Gastrocnemius medialis (tissue), 4 donors: ENCODE measurements at regions not wholly inside any gene's neighbourhood (a gene's known extent, or its start where the extent isn't known, plus 50 kb on each side); places are given as distances from the start of the nearest gene placed in this dataset.

Source experiments
- ATAC-seq, 2 donors: fragments of 150-250 bp; one replicate each; pipeline ENCODE4 v1.9.1; 2016
- DNase-seq, 2 donors: peaks; one replicate each; pipeline ENCODE4 v3.0.0-alpha.2; 2019
- H3K27ac ChIP-seq, 4 donors: fragments of 200-600 bp; sonication (generic); 1 replicate in 1 of 4; 2 replicates in 3 of 4; pipeline ENCODE4 v1.5.1; 2016 to 2018; ENCODE audit warnings: mild to moderate bottlenecking in 2 of 4, moderate library complexity in 1 of 4
- H3K27me3 ChIP-seq, 3 donors: fragments of 200-600 bp; sonication (generic) in 2 of 3; 1 replicate in 1 of 3; 2 replicates in 2 of 3; pipeline versions ENCODE4 v1.5.1 to v1.6.0; 2016 to 2019; ENCODE audit warnings: mild to moderate bottlenecking in 1 of 3, moderate library complexity in 1 of 3
- H3K36me3 ChIP-seq, 2 donors: fragments of 200-600 bp; sonication (generic) in 1 of 2; one replicate each; pipeline ENCODE4 v1.5.1; 2017 to 2018
- H3K4me1 ChIP-seq, 2 donors: fragments of 200-600 bp; sonication (generic) in 1 of 2; one replicate each; pipeline ENCODE4 v1.5.1; 2016 to 2017; ENCODE audit warnings: mild to moderate bottlenecking in 2 of 2
- H3K4me3 ChIP-seq, 4 donors: fragments of 200-600 bp; sonication (generic) in 3 of 4; 1 replicate in 1 of 4; 2 replicates in 3 of 4; pipeline ENCODE4 v1.5.1; 2016 to 2019; ENCODE audit warnings: mild to moderate bottlenecking in 2 of 4
- H3K9me3 ChIP-seq, 3 donors: fragments of 200-600 bp; sonication (generic) in 2 of 3; 1 replicate in 1 of 3; 2 replicates in 2 of 3; pipeline ENCODE4 v1.5.1; 2016 to 2019
- CTCF ChIP-seq, 5 experiments: fragments of 450-650 bp in 3 of 5; fragments of 200-600 bp in 2 of 5; sonication (generic) in 2 of 5; IDR thresholded peaks in 4 of 5; conservative IDR thresholded peaks in 1 of 5; 1 replicate in 4 of 5; 2 replicates in 1 of 5; pipeline ENCODE4 v1.5.1; 2016 to 2019; ENCODE audit warnings: antibody characterized with exemption in 5 of 5, mild to moderate bottlenecking in 3 of 5, moderate library complexity in 3 of 5
- POLR2A ChIP-seq, 2 donors: fragments of 450-650 bp; IDR thresholded peaks; one replicate each; pipeline ENCODE4 v1.6.1; 2017; ENCODE audit warnings: antibody characterized with exemption in 2 of 2, mild to moderate bottlenecking in 2 of 2, moderate library complexity in 2 of 2
- in situ Hi-C, 4 donors: fragments of 200-750 bp; cut with MboI; loops; one replicate each; pipeline versions ENCODE4 v1.15.0 to v1.8.0; 2017; ENCODE audit warnings: low sequenced_read_pairs in 4 of 4
- intact Hi-C: fragments of 100-400 bp; cut with DNase I; formaldehyde crosslinking; loops from one replicate; pipeline ENCODE4 v1.15.1; 2023; ENCODE audit warnings: low total_unique reads

- no peak overlapping the region for H3K4me3 ChIP-seq
- no peaks in the 10 kb centered on the region for H3K4me1 ChIP-seq
- in situ Hi-C loops (no loop called here), intact Hi-C loops (no loop called here)
- no peaks in the 10 kb centered on the region for H3K27me3 ChIP-seq
- no peak overlapping the region for H3K27ac ChIP-seq
- DNase-seq (no peak), ATAC-seq (no peak)
- TF ChIP-seq POLR2A (IDR thresholded peaks at IDR 0.05) (no peak), CTCF (IDR thresholded peaks at IDR 0.05 in 4 of 5, conservative IDR thresholded peaks at IDR 0.05 in 1 of 5) (no peak)
- H3K9me3 ChIP-seq: no peaks in the 10 kb centered on the region
- no peaks in the 10 kb centered on the region for H3K36me3 ChIP-seq
Observed at GRCh38 chr4:144906181-144906925, 191.6 kb downstream of the ANAPC10 start.

GRCh38 chr4:144910723-144911122 lies 187.3 kb downstream of the ANAPC10 start:
- ATAC-seq (no peak), DNase-seq (no peak)
- Histone ChIP-seq H3K27ac (no peak overlapping the region), H3K4me1 (no peaks in the 10 kb centered on the region), H3K4me3 (no peak overlapping the region), H3K36me3 (no peaks in the 10 kb centered on the region), H3K9me3 (no peaks in the 10 kb centered on the region), H3K27me3 (no peaks in the 10 kb centered on the region)
- in situ Hi-C loops (no loop called here), intact Hi-C loops (no loop called here)
- no peak for TF ChIP-seq POLR2A (IDR thresholded peaks at IDR 0.05)
- no peak for TF ChIP-seq CTCF (IDR thresholded peaks at IDR 0.05 in 4 of 5, conservative IDR thresholded peaks at IDR 0.05 in 1 of 5)
